Fibroblast of skin of left biceps (primary cell): ENCODE measurements at regions not wholly inside any gene's neighbourhood (a gene's known extent, or its start where the extent isn't known, plus 50 kb on each side); places are given as distances from the start of the nearest gene placed in this dataset.

Experiments used
- DNase-seq, 2 experiments: peaks; one replicate each; pipeline ENCODE4 v3.0.0-alpha.2; 2013; ENCODE audit warnings: low read depth in 2 of 2

DNA sequence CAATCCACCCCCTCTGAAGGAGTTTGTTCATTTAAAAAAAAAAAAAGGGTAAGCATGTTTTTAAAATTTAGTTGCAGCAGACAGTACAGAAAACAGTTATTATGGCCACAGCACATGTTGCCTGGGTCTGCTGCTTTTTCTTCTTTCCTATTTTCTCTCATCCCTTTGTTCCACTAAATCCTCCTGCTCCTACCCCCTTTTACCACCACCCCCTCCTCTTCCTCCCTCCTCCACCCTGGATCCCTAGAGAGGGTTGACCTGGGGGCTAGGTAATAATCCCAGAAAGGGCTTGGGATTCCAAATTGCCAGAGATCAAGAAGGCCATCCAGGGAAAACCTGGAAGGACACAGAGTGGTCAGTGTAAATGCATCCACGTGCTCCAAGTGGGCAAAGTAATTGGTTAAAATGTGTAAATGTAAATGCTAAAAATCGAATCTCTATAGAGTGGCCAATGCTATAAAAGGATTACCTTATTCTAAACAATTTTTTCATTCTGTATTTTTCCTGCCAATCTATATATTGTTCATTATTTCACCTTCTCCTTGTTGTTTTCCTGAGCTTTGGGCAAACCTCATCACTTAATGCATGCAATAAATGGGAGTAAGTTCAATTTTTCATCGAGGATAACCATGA lies 89.0 kb upstream of the PIK3CG start:
- no peak for DNase-seq

DNA sequence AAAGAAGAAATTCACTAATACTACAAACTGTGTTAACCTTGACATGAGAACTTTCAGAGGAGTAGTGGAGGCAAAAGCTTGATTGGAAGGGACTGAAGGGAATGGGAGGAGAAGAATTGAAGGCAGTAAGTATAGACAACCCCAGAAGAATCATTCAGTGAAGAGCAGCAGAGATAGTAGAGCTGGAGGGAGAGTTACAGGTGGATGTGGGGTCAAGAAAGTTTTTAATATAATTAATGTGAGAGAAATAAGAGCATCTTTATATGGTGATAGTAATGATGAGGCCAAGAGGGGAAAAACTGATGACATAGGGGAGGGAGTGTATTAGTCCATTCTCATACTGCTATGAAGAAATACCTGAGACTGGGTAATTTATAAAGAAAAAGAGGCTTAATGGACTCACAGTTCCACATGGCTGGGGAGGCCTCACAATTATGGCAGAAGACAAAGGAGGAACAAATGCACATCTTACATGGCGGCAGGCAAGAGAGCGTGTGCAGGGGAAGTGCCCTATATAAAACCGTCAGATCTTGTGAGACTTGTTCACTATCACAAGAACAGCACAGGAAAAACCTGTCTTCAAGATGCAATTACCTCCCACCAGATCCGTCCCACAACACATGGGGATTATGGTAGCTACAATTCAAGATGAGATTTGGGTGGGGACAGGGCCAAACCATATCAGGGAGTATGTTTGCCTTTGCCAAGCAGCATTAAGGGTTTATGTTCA lies 88.3 kb upstream of the PIK3CG start:
- DNase-seq = no peak

DNA sequence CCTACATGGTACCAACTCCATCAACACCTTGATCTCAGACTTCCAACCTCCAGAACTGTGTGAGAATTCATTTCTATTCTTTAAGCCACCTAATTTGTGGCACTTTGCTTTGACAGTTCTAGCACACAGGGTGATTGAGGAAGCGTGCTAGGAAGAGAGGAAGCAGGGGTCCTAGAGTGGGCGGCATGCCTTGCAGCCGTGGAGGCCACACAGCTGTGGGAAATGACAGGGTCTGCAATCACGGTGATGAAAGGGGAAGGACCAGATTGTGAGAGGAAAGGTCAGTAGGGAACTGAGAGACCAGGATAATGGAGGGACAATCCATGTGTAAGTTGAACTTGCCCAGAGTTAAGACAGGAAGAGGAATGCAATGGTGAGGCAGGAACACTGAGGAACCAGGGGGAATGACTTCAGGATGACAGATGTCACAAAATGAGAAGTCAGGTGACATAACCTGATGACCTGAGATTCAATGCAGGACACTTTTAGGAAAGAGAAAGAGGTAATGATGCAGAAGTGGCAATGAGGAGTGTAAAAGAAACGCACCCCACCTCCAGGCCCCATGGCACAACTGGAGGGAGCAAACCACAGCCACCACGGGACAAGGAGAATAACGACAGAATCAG lies 87.3 kb upstream of the PIK3CG start:
- no peak for DNase-seq

DNA sequence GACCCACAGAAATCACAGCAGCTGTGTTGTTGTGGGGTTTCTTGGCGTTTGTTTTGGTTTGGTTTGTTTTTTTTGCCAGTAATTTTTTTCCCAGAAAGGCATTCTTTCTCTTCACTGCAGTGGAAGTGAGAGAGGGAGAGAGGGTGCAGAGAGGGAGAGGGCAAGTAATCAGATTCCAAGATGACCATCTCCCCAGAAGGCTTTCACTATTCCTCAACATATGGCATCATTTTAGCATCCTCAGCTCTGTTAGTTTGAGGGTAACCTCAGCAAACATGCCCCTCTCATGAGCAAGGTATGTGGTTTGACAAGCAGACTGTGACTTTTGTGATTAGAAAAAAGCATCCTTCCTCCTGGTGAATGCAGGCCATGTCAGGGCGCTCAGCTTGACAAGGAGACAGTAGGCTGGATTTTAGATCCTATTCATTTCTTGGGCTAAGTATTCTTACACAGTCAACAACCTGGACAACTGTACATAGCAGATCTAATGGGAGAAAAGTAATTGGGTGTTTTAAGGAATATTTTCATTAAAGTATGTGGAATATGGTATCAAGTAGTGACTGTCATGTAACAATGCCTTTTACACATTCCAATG lies 86.3 kb upstream of the PIK3CG start:
- no peak for DNase-seq

DNA sequence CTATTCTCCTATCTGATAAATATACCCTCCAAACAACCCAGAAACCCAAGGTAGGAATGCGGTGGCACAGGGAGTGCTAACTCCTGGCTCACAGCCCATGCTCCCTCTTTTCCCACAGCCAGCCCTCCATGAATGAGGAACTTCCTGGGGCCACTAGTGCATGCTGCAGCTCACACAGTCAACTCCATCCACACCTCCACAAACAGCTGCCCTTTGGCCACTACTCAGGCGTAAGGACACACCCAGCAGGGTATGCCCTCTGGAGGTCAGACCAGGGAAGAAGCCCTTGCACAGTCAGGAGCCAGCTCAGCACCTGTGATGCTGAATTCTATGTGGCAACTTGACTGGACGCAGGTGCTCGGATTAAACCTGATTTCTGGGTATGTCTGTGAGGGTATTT lies 85.2 kb upstream of the PIK3CG start:
- no peak for DNase-seq

DNA sequence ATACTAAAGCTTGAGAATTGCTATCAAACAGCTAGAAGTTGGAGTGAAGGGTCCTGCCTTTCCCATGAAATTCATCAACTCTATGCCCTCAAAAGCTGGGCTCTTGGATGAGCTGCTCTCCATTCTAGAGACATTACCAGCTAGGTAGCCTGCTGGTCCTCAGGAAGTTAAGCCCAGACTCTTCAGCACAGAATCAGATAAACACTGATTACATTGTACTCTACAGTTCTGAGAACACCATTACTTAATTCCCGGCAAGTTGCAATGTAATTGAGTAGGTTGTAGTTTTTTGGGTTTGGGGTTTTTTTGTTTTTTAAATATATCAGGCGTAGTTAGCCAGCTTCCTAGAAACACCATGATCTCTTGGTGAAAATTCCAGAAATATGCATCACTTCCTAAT lies 84.1 kb upstream of the PIK3CG start:
- no peak for DNase-seq

- no peak for DNase-seq
Measured at GRCh38 chr7:106781828-106782544, 83.1 kb upstream of the PIK3CG start.

DNA sequence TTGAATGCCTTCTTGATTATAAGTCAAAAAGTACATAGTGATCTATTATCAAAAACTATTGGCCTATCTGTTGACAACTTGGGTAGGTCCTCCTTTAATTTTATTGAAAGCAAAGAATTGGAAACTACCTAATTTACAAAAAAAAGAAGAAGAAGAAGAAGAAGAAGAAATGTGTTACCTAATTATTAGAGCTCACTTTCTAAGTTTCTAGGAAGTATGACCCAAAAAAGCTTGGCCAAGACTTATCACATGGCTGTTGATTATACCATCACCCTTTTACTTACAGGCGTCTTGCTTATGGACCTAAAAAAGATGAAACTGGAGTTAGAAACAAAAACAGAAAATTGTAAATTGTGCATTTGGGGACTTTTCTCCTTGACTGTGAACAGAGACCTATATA lies 81.8 kb upstream of the PIK3CG start:
- DNase-seq = no peak

DNA sequence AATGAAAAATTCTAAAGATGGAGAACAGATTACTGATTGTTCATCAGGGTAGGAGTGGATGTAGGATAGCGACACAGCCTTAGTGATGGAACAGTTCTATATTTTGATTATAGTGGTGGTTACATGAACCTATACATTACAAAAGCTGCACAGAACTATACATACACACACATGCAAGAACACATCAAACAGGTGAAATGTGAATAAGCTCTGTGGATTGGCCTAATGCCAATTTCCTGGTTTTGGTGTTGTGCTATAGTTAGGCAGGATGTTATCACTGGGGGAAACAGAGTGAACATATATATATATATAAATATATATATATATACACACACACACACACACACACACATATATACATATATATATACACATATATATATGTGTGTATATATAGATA lies 76.4 kb upstream of the PIK3CG start:
- DNase-seq = no peak

DNA sequence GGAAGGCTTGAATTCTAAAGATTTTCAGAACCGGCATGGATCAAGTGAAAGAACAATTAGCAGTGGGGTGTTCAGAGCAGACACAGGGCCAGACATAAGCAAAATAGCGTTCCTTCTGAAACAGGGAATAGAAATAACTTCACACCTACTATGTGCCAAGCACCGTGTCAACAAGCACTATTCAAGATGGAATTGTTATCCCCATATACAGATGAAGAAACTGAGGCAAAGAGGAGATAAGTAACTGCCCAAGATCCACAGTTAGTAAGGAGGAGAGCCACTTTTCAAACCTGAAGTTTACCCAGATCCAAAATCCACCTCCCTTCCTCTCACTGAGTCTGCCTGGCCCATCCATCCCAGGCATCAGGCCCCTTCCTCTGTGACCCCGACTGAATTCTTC lies 73.6 kb upstream of the PIK3CG start:
- no peak for DNase-seq

DNA sequence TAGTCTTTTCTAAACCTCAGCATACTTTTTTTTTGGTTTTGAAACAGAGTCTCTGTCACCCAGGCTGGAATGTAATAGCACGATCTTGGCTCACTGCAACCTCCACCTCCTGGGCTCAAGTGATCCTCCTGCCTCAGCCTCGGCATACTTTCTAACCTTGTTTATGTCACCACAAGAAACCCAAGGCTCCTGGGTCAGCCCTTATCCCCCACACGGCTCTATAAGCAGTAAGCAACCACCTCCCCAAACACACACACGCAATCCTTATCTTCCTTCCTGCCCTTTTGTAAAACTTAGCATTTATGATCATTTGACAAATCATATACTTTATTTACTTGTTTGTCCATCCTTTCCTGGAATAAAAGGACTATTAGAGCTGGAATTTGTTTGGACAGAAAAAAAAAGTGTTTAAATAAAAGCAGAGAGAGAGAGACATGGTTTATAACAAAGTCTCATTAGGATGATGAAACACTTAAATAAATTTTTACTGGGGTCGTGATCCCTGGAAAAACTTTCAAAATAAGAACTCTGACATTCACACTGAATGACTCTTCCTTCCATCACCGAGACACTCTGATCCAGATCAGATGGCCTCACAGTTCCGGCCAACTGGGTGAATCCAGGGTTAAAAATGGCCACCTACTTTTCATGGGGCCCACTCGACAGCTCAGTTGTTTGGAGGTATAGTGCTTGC lies 72.7 kb upstream of the PIK3CG start:
- no peak for DNase-seq

DNA sequence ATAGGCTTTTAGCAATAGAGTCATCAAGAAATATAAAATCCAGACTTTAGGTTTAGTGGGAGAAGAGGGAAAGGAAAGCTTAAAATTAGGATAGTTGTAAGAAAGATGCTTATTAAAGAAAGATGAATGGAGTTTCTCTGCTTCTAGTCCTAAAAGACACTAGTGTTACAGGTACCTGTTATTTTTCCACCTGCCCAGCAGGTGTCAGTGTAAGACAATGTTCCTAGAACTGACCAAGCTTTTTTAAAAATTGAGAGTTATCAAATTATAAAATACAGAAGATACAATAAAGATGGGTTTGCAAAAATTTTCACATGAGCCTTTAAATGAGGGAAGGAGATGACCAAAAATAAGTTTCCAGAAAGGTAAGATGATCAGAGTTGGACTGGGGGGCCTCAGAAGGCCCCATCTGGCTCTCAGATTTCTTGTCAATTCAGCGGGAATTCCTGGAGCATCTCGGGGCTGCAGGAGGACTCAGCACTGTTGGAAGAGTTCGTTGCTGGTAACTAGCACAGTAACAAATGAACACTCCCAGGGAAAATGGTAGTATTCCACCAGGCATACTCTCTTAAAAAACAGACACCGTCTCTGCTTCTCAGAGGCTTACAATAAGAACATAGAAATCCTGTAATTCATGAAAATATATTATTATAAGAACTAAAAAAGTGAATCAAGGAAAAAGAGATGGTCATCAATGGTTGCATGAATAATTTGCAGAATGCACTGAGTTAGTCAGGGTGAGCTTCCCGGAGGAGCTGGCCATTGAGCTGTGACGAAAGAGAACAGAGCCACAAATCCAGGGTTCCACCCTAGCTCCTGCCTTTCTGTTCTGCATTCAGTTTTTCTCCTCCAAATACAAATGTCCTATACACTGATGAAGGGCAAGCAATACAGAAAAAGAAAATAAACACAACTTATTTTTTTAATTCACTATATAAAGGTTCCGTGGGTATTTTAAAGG lies 71.8 kb upstream of the PIK3CG start:
- no peak for DNase-seq

GRCh38 chr7:106794276-106795083 lies 70.6 kb upstream of the PIK3CG start:
- DNase-seq = no peak

DNA sequence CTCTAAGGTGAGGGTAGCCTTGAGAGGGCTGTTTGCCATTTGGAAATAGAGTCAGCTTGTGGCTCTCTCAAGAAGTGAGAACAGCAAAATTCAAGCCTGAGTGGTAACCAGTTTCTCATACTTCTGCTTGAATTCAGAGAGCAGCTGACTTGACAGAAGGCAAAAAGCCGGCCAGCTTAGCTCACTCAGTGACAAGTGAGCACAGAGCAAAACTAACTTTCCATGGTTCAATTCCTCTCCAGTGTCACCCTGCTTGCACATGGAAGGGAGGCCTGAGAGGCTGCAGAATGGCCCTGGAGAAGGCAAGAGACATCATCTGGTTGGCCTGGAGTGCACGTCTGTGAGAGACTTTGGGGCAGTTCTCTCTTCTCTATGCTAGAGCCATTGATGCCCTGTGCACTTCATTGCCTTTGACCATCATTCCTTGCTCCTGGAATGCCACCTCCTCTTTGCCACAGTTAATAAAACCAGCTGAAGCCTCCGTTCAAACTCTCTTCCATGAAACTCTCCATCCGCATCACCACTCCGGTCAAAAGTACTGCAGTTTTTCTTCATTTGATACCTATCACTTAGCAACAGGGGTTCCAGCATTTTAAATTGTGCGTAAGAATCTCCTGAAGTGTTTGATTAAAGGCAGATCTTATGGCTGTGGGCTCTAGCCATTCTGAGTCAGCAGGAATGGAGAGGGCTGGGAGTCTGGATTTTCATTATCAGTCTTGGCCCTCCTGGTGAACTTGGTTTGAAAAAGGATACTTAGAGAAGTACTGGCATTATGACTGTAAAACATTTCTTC lies 69.8 kb upstream of the PIK3CG start:
- DNase-seq = no peak

GRCh38 chr7:106795877-106796231 lies 69.2 kb upstream of the PIK3CG start:
- no peak for DNase-seq

DNA sequence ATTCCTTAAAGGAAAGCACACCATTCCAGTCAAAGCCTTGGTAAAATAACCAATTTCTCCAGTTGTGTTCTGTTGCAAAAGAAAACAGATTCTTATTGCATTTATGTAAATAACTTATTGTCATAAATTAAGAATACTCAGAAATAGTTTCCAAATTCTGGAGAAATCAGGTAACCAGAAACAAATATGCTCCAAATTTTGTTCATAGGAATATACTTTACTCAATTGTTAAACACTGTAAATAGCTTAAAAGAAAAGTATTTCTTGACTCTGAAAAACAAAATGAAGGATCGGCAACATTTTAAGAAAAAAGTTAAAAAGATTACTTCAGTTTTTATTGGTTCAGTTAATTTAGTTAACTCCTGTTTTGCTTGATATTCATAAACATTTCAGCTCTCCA lies 67.1 kb upstream of the PIK3CG start:
- DNase-seq = no peak

- DNase-seq = no peak
Measured at GRCh38 chr7:106802589-106802988, 62.5 kb upstream of the PIK3CG start.

- DNase-seq = no peak
Measured at GRCh38 chr7:106806556-106806955, 58.5 kb upstream of the PIK3CG start.

DNA sequence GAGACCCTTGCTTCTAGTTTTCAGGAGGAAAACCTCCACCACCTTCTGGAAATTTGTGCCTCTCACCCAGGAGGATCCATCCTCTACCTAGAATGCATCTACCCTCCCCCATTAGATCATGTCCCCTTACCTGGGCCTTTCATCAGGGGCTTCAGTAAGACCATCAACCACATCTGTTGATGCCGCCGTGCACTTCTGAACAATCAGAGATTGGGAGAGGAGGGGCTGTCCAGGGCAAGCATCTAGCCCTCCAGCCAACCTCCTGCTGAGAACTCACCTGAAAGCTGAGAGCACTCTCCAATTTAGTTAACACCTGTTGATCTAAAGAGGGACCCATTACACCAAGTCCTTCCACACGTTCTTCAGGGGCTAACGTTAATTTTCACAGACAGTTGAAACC lies 57.6 kb upstream of the PIK3CG start:
- no peak for DNase-seq
